SJSA1 (cell line): ENCODE measurements at regions not wholly inside any gene's neighbourhood (a gene's known extent, or its start where the extent isn't known, plus 50 kb on each side); places are given as distances from the start of the nearest gene placed in this dataset.
"Not testable (repeated sequence)": the region's sequence is repeated elsewhere in the genome, so short reads cannot be mapped to it uniquely, and the experiment has no call there.

Experiments
- DNase-seq, 2 experiments: peaks; one replicate each; pipeline ENCODE4 v3.0.0-alpha.2; 2015 to 2020; ENCODE audit warnings: low spot score in 2 of 2, low read depth in 1 of 2
- H3K27ac ChIP-seq: fragments of 250-450 bp; sonication (Bioruptor Pico); 2 replicates; pipeline ENCODE4 v1.5.1; 2020; ENCODE audit warnings: mild to moderate bottlenecking, moderate library complexity
- H3K27me3 ChIP-seq: fragments of 250-450 bp; sonication (Bioruptor Pico); replicated peaks from 2 replicates; pipeline ENCODE4 v1.5.1; 2020; ENCODE audit warnings: mild to moderate bottlenecking, moderate library complexity
- H3K36me3 ChIP-seq: fragments of 250-450 bp; sonication (Bioruptor Pico); 2 replicates; pipeline ENCODE4 v1.5.1; 2020; ENCODE audit warnings: mild to moderate bottlenecking
- H3K4me1 ChIP-seq: fragments of 250-450 bp; sonication (Bioruptor Pico); replicated peaks from 2 replicates; pipeline ENCODE4 v1.6.1; 2021; ENCODE audit warnings: mild to moderate bottlenecking
- H3K4me3 ChIP-seq: fragments of 250-450 bp; sonication (Bioruptor Pico); 2 replicates; pipeline ENCODE4 v1.5.1; 2020; ENCODE audit warnings: mild to moderate bottlenecking
- H3K9me3 ChIP-seq: fragments of 250-450 bp; sonication (Bioruptor Pico); replicated peaks from 2 replicates; pipeline ENCODE4 v1.5.1; 2020; ENCODE audit warnings: mild to moderate bottlenecking

DNA sequence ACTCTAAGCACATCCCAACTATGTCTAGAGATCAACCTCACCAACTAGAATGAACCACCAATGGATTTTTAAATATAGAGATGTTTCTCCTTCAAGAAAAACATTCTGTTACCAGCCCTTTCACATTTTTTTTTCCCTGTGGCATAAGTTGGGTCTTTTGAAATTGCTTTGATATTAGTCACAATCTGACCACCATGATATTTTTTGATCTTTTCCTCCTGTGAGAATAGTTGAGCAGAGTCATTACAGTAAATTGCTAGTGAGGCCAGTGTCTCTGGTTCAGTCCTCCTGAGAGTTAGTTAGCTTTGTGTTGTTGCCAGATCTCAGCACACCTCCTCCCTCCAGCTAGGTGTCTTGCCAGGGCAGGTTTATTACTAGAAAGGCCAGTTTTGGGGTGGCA, 79.7 kb upstream of the MYLIP start:
- peak in 1 of 2 experiments; percentile 12 for DNase-seq
- H3K9me3 ChIP-seq: no peaks in the 10 kb centered on the region
- H3K27me3 ChIP-seq: no peaks in the 10 kb centered on the region
- no peak overlapping the region for H3K27ac ChIP-seq
- H3K36me3 ChIP-seq: no peaks in the 10 kb centered on the region
- H3K4me3 ChIP-seq: no peak overlapping the region
- no peaks in the 10 kb centered on the region for H3K4me1 ChIP-seq

DNA sequence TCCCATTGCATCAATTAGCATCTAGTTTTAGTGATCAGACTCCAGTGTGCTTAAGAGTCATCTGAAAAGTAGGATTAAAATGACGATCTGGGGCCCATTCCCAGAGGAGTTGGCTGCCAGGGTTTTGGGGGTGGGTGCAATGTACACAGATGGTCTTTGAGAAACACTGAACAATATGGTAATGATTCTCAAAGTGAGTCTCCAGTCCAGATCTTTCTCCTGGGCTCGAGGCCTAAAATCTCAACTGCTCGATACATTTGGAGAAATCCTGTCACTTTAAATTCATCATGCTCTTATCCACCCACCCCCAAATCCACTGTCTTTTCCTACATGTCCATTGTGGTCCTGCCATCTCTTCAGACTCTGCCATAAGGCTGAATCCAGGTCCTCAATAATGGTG, 80.7 kb upstream of the MYLIP start:
- DNase-seq: no peak
- Histone ChIP-seq H3K4me3 (no peak overlapping the region), H3K27me3 (no peaks in the 10 kb centered on the region), H3K36me3 (no peaks in the 10 kb centered on the region), H3K9me3 (no peaks in the 10 kb centered on the region), H3K27ac (no peak overlapping the region), H3K4me1 (no peaks in the 10 kb centered on the region)

DNA sequence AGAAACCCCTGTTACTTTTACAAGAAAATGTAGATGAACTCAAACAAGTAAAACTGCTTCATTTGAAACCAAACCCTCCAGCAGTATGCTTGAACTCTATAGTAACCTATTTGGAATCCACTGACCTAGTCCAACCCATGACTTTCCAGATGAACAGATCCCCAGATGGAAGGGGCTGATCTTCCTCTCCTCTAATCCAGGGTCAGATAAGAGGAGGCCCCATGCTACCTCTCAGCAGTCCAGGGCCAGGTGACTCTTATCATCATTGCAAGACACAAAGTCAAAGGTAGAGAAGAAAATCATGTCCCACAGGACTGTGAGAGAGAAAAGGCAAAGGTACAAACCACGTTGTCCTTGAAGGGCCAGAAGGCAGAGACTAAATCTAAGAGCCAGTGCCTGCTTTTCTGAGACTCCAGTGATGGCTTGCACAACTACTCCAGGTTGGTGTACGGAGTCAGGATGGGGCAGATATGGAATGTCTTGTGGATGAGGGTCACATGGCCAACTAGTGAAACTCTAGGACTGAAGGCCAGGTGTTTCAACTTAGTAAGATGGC, 81.4 kb upstream of the MYLIP start:
- DNase-seq: no peak
- no peak overlapping the region for H3K4me3 ChIP-seq
- H3K4me1 ChIP-seq: no peaks in the 10 kb centered on the region
- no peaks in the 10 kb centered on the region for H3K27me3 ChIP-seq
- H3K27ac ChIP-seq: no peak overlapping the region
- no peaks in the 10 kb centered on the region for H3K9me3 ChIP-seq
- no peaks in the 10 kb centered on the region for H3K36me3 ChIP-seq

DNA sequence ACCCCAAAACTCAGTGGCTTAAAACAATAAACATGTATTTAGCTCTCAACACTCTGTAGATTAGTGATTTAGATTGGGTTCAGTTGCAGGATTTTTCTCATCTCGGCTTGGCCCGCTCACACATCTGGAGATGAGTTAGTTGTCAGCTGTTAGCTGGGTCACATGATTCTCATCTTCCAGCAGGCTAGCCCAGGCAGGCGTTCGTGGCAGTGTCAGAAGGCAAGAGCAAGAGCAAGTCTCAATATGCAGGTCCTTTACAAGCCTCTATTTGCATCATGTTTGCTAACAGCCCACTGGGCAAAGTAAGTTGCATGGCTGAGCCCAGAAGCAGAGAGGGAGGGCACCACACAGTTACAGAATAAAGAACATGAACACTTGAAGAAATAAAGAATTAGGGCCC, 83.6 kb upstream of the MYLIP start:
- H3K4me1 ChIP-seq: no peaks in the 10 kb centered on the region
- H3K27ac ChIP-seq: no peak overlapping the region
- H3K9me3 ChIP-seq: no peaks in the 10 kb centered on the region
- no peaks in the 10 kb centered on the region for H3K36me3 ChIP-seq
- DNase-seq: no peak
- H3K4me3 ChIP-seq: no peak overlapping the region
- no peaks in the 10 kb centered on the region for H3K27me3 ChIP-seq

DNA sequence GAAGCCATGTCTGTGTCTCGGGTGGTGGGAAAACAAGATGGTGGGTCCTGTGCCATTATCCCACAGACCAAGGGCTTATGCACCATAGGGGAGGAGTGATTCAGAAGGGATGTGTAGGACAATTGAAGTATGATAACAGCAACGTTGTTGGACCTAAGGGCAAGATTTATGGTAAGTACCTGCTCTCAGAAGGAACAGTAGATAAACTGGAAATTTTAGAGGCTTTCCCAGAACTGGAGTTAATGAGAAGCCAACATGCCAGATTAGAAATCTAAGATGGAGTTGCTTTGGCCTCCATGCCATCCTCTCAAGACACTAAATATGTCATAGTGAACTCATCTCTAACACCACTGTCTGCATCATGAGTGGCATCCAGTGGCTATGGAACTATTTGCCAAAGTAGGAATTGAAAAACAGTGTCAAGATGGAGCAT, 84.7 kb upstream of the MYLIP start:
- no peaks in the 10 kb centered on the region for H3K27me3 ChIP-seq
- no peak overlapping the region for H3K4me3 ChIP-seq
- no peaks in the 10 kb centered on the region for H3K36me3 ChIP-seq
- H3K4me1 ChIP-seq: no peaks in the 10 kb centered on the region
- no peak for DNase-seq
- no peaks in the 10 kb centered on the region for H3K9me3 ChIP-seq
- no peak overlapping the region for H3K27ac ChIP-seq

DNA sequence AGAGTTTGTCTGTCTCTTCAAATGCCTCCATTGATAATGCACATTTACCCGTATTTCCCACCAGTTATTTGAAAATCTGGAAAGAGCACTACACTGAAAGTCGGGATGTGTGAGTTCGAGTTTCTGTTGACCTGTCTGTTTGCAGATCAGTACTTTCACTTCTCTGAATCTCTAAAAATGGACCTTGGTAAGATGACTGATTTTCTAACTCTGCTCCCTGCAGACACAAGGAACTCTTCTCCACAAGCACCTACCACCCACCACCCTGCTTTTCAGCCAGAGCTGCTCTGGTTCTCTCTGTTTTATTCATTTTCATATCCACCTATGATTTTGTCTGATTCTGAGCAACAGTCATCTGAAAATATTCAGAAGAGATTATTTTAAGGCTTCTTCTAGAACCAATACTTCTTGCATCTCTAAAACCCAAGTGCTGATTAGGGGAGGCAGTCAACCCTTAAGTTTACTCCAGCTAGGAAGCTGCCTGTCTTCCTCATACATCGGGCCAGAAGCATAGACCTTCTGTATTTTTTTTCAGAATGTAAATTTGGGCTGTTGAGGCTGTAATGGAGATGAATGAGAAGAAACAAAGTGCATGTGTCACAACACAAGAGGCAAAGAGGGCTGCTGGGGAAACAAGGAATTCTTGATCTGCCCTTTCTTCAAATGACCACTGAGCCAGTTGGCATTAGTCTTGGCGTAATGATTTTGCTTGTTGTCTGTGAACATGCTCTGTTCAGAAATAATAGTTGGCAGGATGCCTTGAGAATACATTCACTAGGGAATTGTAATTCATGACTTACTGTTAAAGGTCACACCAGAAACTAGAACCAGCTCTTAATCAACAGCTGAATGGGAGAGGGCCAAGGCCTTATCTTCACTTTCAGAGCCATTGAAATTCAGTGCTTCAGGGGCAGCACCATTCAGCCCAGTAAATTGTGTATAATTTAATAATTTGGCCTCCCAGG, 85.4 kb upstream of the MYLIP start:
- no peak overlapping the region for H3K4me3 ChIP-seq
- DNase-seq: no peak
- no peak overlapping the region for H3K27ac ChIP-seq
- H3K36me3 ChIP-seq: no peaks in the 10 kb centered on the region
- H3K27me3 ChIP-seq: no peaks in the 10 kb centered on the region
- H3K4me1 ChIP-seq: no peaks in the 10 kb centered on the region
- no peaks in the 10 kb centered on the region for H3K9me3 ChIP-seq

DNA sequence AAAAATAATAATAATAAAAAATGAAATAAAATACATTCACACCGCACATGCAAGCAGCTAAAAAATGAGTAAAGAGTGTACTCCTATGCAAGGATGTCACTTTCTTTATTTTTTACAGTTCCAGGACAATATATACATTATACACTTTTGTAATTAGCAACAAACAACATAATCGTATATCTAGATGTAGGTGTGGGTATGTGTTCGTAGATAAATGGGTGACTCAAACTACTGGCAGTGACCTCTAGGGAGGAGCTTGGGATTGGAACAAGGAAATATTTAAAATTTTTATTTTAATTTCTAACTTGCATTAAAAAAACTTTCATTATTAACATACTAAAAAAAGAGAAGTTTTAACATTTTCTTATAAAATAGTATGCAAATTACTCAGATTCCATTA, 86.1 kb upstream of the MYLIP start:
- no peaks in the 10 kb centered on the region for H3K4me1 ChIP-seq
- DNase-seq: no peak
- H3K27me3 ChIP-seq: no peaks in the 10 kb centered on the region
- H3K27ac ChIP-seq: no peak overlapping the region
- no peaks in the 10 kb centered on the region for H3K9me3 ChIP-seq
- no peaks in the 10 kb centered on the region for H3K36me3 ChIP-seq
- H3K4me3 ChIP-seq: no peak overlapping the region

DNA sequence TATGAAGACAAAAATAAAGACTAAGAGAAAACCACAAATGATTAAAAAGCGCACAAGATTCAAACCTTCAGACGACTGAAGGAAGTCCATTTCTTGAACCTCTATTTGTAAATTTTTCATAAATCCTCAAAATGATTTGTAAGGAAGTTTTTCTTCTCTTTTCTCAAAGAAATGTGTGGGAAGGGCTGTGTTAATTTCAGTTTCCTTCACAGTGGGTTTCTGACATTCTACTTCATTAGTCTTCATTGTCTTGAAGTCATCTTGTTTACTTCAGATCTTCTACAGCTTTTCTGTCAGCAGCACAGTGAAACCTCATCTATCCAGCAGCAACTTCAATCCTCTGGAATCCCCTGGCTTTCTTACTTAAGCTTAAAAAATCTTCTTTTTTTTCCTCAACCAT, 87.6 kb upstream of the MYLIP start:
- no peak for DNase-seq
- no peak overlapping the region for H3K27ac ChIP-seq
- H3K4me3 ChIP-seq: no peak overlapping the region
- no peaks in the 10 kb centered on the region for H3K9me3 ChIP-seq
- no peaks in the 10 kb centered on the region for H3K27me3 ChIP-seq
- H3K36me3 ChIP-seq: no peaks in the 10 kb centered on the region
- H3K4me1 ChIP-seq: no peaks in the 10 kb centered on the region

DNA sequence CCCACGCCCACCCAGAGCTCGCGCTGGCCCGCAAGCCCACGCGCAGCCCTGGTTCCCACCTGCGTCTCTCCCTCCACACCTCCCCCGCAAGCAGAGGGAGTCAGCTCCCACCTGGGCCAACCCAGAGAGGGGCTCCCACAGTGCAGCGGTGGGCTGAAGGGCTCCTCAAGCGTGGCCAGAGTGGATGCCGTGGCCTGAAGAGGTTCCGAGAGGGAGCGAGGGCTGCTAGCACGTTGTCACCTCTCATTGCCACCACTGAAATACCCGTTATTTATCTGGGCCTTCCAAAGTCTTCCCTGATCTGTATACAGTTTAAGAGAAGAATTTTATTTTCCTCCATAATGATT, 88.3 kb upstream of the MYLIP start:
- no peaks in the 10 kb centered on the region for H3K36me3 ChIP-seq
- no peaks in the 10 kb centered on the region for H3K4me1 ChIP-seq
- DNase-seq: no peak
- H3K4me3 ChIP-seq: no peak overlapping the region
- no peaks in the 10 kb centered on the region for H3K9me3 ChIP-seq
- H3K27ac ChIP-seq: no peak overlapping the region
- H3K27me3 ChIP-seq: no peaks in the 10 kb centered on the region

DNA sequence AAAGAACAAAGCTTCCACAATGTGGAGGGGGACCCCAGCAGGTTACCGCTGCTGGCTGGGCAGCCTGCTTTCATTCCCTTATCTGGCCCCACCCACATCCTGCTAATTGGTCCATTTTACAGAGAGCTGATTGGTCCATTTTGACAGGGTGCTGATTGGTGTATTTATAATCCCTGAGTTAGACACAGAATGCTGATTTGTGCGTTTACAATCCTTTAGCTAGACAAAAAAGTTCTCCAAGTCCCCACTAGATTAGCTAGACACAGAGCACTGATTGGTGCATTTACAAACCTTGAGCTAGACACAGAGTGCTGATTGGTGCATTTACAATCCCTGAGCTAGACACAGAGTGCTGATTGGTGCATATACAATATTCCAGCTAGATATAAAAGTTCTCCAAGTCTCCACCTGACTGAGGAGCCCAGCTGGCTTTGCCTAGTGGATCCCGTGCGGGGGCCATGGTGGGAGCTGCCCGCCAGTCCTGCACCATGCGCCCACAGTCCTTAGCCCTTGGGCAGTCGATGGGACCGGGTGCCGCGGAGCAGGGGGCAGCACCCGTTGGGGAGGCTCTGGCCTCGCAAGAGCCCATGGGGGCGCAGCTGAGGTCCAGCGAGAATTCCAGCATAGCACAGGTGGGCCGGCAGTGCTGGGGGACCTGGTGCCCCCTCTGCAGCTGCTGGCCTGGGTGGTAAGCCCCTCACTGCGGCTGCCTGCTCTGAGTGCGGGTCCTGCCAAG, 88.8 kb upstream of the MYLIP start:
- not testable (repeated sequence) for H3K27me3 ChIP-seq, H3K27ac ChIP-seq, H3K4me1 ChIP-seq, H3K36me3 ChIP-seq, H3K9me3 ChIP-seq, DNase-seq, H3K4me3 ChIP-seq

DNA sequence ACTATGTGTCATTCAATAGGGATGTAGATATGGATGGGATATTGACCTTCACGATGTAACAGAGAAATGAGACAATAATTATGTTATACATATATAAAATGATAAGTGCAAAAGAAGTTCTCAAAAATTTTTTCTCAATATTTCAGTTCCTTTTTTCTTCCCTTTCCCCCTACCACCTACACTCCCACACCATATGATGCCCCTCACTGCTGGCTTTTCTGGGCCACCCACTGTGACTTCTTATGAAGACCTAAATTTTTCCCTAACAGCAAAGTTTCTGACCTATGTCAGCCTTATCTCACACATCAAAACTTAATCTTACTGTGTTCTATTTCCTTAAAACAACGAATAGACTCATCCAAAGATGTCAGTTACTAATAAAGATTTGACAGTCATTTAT, 89.9 kb upstream of the MYLIP start:
- Histone ChIP-seq H3K4me3 (no peak overlapping the region), H3K4me1 (no peaks in the 10 kb centered on the region)

DNA sequence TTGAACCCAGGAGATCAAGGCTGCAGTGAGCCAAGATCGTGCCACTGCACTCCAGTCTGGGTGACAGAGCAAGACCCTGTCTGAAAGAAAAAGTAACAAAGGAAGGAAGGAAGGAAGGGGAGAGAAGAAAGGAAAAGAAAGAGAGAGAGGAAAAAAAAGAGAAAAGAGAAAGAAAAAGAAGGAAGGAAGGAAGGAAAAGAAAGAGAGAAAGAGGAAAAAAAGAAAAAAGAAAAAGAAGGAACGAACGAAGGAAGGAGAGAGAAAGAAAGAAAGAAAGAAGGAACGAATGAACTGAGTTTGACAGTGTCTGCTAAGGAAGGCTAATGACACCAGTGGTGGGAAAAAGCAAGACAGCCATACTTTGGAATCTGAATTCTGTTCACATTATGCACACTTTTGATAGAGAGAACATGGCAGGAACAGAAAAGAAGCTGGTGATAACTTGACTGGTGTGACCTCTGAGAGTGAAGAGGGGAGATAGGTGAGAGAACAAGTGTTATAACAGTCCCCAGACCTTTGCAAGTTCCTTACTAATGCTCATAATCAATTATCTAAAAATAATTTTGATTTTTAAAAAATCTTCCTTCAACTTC, 93.3 kb upstream of the MYLIP start:
- H3K27ac ChIP-seq: no peak overlapping the region
- H3K4me3 ChIP-seq: no peak overlapping the region
- H3K4me1 ChIP-seq: no peaks in the 10 kb centered on the region
- H3K36me3 ChIP-seq: no peaks in the 10 kb centered on the region
- no peaks in the 10 kb centered on the region for H3K9me3 ChIP-seq
- H3K27me3 ChIP-seq: no peaks in the 10 kb centered on the region
- DNase-seq: no peak

More for the DNA sequence above, 89.9 kb upstream of the MYLIP start:
- Histone ChIP-seq H3K27ac (no peak overlapping the region), H3K9me3 (no peaks in the 10 kb centered on the region), H3K27me3 (no peaks in the 10 kb centered on the region), H3K36me3 (no peaks in the 10 kb centered on the region)
- DNase-seq: no peak

DNA sequence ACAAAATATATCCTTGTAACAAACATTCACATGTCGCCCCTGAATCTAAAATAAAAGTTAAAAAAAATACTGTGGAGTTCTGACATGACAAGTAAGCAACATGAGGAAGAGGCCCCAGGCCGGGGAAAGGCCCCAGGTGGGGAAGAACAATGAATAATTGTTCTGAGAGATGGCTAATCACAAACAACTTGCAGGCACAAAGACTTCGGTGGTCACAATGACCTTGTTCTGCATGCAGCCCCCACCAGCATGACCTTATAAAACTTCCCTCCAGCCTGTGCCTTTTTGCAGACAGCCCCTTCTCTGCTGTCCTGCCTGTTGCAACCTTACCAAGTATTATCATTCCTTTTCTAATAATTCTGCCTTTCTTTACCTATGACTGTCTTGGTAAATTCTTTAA, 95.7 kb upstream of the MYLIP start:
- no peak for DNase-seq
- H3K4me1 ChIP-seq: no peaks in the 10 kb centered on the region
- H3K27me3 ChIP-seq: no peaks in the 10 kb centered on the region
- no peak overlapping the region for H3K27ac ChIP-seq
- no peak overlapping the region for H3K4me3 ChIP-seq
- H3K36me3 ChIP-seq: no peaks in the 10 kb centered on the region
- no peaks in the 10 kb centered on the region for H3K9me3 ChIP-seq
